ENCODE measurements at regions not wholly inside any gene's neighbourhood (a gene's known extent, or its start where the extent isn't known, plus 50 kb on each side); places are given as distances from the start of the nearest gene placed in this dataset.

DNA sequence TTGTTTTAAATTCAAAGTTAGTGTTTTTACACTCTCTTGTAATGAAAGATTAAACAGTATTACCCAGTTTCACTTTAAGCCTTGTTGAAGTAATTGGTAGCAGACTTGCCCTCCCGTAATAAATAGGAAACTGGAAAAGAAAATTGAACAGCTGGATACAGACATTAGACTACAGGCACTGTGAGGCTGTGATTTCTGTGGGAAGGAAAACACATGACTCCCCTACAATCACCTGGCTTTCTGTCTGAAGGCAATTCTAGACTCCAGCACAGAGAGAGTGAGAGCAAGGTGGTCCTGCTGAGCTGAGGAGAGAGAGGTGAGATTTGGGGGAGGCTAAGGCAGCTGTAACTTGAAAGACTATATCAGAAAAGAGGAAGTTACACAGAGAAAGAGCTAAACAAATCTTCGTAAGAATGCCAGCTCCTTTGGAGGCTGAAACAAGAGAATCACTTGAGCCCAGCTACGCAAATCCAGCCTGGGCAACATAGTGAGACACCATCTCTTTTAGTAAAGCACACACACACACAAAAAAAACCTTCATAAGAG lies 57.8 kb upstream of the CDYL2 start:
- no peak for TF ChIP-seq ELF4 (CRISPR knock-in tag; IDR thresholded peaks at IDR 0.05; ENCODE audit: low read depth)
- TF ChIP-seq NR3C1 (CRISPR knock-in tag; conservative IDR thresholded peaks at IDR 0.05; ENCODE audit: low read depth) = no peak
- TF ChIP-seq, protein P1, sequence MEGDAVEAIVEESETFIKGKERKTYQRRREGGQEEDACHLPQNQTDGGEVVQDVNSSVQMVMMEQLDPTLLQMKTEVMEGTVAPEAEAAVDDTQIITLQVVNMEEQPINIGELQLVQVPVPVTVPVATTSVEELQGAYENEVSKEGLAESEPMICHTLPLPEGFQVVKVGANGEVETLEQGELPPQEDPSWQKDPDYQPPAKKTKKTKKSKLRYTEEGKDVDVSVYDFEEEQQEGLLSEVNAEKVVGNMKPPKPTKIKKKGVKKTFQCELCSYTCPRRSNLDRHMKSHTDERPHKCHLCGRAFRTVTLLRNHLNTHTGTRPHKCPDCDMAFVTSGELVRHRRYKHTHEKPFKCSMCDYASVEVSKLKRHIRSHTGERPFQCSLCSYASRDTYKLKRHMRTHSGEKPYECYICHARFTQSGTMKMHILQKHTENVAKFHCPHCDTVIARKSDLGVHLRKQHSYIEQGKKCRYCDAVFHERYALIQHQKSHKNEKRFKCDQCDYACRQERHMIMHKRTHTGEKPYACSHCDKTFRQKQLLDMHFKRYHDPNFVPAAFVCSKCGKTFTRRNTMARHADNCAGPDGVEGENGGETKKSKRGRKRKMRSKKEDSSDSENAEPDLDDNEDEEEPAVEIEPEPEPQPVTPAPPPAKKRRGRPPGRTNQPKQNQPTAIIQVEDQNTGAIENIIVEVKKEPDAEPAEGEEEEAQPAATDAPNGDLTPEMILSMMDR (IDR thresholded peaks at IDR 0.05) = no peak
- TF ChIP-seq TP53 (CRISPR knock-in tag; IDR thresholded peaks at IDR 0.05) = no peak

Measured in WTC11 (cell line).